HL-60/S4 treated with phorbol 12-myristate 13-acetate at 8.2 ng/mL for 4 days and 3 days (cell line): ENCODE measurements at regions not wholly inside any gene's neighbourhood (a gene's known extent, or its start where the extent isn't known, plus 50 kb on each side); places are given as distances from the start of the nearest gene placed in this dataset.

Experiments
- in situ Hi-C: fragments of 300-500 bp; cut with MboI; formaldehyde crosslinking; loops from 2 replicates; pipeline ENCODE4 v1.15.0; 2022; ENCODE audit warnings: low sequenced_read_pairs

DNA sequence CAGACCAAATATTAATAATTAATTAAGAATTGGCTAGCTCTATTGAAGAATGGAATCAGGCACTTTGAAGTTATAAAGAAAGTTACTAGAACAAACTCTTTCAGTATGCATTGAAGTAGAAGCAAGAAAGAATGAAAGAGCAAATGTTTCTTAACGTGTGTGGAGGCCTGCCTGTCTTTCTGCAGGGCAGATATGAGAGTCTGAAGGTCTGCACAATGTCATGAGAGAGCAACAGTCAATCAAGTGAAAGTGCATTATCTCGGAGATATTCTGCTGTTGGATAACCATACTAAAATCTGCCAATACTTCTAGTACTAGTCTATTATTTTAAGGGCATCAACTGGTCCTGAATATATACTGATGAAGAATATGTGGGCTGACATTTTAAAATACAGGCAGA is 1270.8 kb downstream of the ZPLD1 start:
- in situ Hi-C loops, result no loop called here

DNA sequence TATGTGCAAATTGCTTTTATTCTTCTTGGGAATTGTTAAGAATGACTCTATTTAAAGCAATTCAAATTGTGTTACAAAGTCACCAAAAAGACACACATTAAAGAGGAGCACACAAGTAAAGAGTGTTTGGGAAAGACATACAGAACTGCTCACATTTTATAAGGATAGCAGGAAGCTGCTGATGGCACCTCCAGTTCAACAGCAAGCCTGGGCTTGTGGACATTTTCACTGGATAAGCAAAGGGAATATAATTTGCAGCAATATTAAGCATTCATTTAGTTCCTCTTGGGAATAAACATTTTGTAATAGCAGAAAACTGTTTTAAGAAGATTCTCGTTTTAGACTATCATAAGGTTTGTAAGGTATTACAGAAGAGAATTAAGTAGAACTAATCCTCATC is 1271.9 kb downstream of the ZPLD1 start:
- in situ Hi-C loops, result no loop called here

DNA sequence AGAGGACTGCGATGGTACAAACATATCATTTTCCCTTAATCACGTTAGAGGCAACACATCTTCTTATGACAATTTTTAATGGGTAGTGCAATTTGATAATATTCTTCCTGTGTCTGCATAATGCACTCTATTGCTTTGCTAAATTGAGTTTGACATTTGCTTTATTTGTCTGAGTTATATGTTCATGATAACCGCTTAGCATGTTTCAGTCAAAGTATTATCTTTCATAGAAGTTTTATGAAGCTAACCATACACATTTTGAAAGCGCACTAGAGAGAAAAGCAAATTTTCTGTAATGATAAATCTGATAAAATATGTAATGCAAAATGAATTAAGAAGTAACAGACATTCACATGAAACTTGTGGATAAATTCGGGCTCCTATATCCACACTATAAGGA is 1276.9 kb downstream of the ZPLD1 start:
- in situ Hi-C loops, result no loop called here

- in situ Hi-C loops, result no loop called here
These were observed 1277.6 kb downstream of the ZPLD1 start for GRCh38 chr3:103712320-103713008.

DNA sequence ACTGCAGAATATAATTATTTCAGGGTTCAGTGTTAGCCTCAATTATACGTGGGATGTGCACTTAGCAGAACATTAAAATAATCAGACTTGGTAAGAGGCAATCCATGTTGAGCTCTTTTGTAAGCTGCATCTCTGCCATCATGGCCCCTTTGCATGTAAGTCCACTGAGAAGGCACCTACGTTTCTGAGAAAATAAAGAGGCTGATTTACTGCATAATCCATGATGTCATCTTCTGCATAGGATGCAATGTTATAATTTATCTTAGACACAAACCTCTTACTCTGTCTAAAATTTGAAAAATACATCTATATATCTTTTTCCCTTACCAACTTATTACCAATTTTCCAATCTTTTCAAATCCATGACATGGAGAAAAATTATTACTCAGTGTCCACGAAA is 1294.7 kb downstream of the ZPLD1 start:
- in situ Hi-C loops, result no loop called here

GRCh38 chr3:103730744-103731143 is 1295.9 kb downstream of the ZPLD1 start:
- in situ Hi-C loops, result no loop called here

DNA sequence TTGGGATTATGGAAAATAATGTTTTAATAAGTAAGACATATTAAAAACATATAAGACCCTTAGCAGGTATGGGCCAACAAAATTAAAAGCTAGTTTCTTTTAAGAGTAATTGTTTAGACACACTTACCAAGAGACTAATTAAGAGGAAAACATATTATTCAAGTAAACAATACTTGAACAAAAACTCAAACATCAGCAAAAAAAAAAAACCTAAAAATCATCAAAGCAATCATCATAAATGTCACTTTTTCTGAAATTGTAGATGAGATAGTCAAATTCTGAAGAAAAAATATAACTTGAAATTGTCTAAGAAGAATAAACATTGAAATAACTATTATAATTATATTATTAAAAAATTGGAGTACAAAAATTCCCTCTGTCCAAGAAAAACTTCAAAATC is 1318.2 kb downstream of the ZPLD1 start:
- in situ Hi-C loops, result no loop called here

- in situ Hi-C loops, result no loop called here
These were observed 1332.8 kb downstream of the ZPLD1 start for GRCh38 chr3:103767635-103768034.

DNA sequence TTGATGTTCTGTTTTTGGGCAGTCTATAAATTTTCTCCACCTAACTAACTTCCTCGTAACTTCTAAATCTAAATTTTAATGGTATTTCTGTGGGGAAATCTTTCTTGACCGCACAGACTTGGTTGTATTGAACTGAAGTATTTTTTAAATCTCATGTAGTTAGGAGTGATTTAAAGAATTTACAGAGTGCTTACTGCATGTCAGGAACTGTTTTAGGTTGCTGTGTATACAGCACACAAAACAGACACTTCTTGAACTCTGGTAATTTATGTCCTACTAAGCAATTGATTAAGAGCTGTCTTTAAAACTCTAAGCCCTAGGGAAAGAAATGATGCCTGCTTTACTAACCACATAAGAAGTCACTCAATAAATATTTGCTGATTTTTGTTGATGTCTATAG is 1350.2 kb downstream of the ZPLD1 start:
- in situ Hi-C loops, result no loop called here

DNA sequence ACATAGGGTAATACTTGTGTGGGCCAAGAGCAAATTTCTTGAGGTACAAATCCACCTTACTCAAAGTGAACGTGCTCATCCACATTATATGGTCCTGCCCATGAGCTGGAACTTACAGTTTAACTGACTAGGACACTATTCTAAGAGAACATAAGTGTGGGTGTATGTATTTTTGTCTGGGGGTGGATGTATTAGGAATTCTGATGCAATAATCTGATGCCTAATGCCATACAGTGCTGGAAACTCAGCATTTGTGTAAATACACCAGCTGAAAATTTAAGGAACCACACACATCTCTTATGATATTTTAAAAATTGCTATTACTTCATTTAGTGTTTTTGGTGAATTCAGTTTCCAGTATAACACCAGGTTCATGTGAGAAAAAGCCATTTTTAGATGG is 1350.7 kb downstream of the ZPLD1 start:
- in situ Hi-C loops, result no loop called here

- in situ Hi-C loops, result no loop called here
These were observed 1351.5 kb downstream of the ZPLD1 start for GRCh38 chr3:103786296-103786695.

- in situ Hi-C loops, result no loop called here
These were observed 1352.5 kb downstream of the ZPLD1 start for GRCh38 chr3:103787164-103787871.

GRCh38 chr3:103787879-103788278 is 1353.1 kb downstream of the ZPLD1 start:
- in situ Hi-C loops, result no loop called here

GRCh38 chr3:103791786-103792515 is 1357.1 kb downstream of the ZPLD1 start:
- in situ Hi-C loops, result no loop called here

- in situ Hi-C loops, result no loop called here
These were observed 1359.8 kb downstream of the ZPLD1 start for GRCh38 chr3:103794656-103795055.

GRCh38 chr3:103796068-103796467 is 1361.3 kb downstream of the ZPLD1 start:
- in situ Hi-C loops, result no loop called here

DNA sequence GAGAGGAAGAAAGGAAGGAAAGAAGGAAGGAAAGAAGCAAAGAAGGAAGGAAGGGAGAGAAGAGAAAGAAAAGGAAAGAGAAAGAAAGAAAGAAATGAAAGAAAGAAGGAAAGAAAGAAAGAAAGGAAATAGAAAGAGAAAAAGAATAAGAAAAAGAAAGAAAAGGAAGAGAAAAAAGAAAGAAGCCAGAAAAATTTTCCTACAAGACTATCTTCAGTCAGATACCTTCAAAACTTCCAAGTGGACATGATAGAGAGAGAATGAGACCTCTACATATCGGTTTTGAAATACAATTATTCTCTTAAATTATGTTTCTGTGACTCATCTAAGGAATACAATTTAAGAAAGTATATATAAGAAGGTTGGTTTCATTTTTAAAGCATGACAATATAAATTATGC is 1369.0 kb downstream of the ZPLD1 start:
- in situ Hi-C loops, result no loop called here

GRCh38 chr3:103810167-103810566 is 1375.4 kb downstream of the ZPLD1 start:
- in situ Hi-C loops, result no loop called here

DNA sequence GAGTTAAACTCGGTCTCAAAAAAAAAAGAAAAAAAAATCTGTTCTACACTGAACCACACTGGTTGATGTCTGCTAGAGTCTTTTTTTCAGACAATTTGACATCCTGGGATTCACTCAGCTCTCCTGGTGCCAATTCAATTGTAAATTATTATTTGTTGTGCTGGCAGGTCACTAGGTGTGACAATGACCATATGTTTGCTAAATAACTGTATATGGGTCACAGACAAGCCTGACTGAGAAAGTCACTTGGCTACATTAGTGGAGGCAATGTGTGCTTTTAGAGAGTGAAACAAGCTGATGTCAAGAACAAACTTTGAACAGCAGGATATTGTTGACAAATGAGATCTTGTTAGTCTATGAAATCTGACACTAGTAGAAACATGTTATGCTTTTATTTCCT is 1379.1 kb downstream of the ZPLD1 start:
- in situ Hi-C loops, result no loop called here

- in situ Hi-C loops, result no loop called here
These were observed 1383.6 kb downstream of the ZPLD1 start for GRCh38 chr3:103818398-103818797.

DNA sequence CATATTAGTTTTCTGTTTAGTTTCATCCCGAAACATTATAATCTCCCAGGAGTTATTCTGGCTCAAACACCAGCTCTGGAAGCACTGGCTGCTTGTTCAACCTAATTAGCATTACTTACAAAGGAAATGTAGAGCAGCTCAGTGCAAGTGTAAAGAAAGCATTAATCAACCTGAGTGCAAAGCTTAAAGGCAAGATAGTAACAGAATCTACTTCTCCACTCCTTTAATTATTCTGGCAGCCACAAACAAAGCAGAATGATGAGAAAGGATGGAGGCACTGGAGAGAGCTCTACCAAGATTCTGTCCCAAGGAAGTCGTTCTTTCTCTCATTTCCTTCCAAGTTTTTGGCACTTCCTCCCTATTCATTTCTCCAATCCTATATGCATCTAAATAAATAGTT is 1384.0 kb downstream of the ZPLD1 start:
- in situ Hi-C loops, result no loop called here

DNA sequence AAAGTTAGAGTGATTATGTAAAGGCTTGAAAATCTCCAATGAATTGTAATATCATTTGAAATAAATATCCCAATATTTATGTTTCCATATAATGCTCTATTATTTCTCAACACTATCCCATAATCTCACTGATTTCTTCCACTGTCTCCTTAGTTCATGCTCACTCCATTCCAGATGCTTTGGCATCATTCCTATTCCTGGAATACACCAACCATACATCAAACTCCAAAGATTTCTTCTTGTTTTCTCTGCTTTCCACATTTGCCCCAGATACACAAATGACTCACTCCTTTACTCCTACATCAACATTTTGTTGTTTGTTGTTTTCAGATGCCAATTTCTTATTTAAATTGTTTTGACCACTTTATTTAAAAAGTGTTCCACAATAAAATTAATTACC is 1390.8 kb downstream of the ZPLD1 start:
- in situ Hi-C loops, result no loop called here
